Thyroid gland (tissue), 4 donors: ENCODE measurements at regions not wholly inside any gene's neighbourhood (a gene's known extent, or its start where the extent isn't known, plus 50 kb on each side); places are given as distances from the start of the nearest gene placed in this dataset.

Experiments
- POLR2A ChIP-seq, 2 donors: fragments of 450-650 bp; IDR thresholded peaks; one replicate each; pipeline ENCODE4 v1.6.1; 2017; ENCODE audit warnings: antibody characterized with exemption in 2 of 2, mild to moderate bottlenecking in 2 of 2, moderate library complexity in 1 of 2
- TF ChIP-seq, protein P1 (sequence below), 6 experiments: fragments of 200-600 bp in 3 of 6; fragments of 450-650 bp in 3 of 6; sonication (generic) in 3 of 6; IDR thresholded peaks; one replicate each; pipeline ENCODE4 v1.5.1; 2016 to 2019; ENCODE audit warnings: antibody characterized with exemption in 6 of 6, mild to moderate bottlenecking in 2 of 6, inconsistent platforms in 1 of 6, moderate library complexity in 1 of 6

DNA sequence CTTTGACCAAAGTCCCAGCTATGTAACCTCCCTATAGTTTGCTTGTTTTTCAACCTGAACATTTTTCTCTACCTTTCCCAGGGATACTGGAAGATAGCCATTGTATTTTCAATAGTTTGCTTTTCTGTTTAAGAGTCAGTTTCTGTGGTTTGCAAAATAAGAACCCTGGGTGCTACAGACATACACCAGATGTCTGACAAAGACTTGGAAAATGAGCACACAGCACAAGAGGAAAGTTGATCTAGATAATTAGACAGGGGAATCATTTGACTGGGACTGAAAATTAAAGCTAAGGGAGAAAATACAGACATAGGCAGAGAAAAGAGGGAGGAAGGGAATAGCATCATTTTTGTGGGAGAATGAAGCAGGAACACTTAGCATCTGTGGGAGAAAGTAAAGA lies 218.3 kb upstream of the CNKSR2 start:
- TF ChIP-seq, protein P1, sequence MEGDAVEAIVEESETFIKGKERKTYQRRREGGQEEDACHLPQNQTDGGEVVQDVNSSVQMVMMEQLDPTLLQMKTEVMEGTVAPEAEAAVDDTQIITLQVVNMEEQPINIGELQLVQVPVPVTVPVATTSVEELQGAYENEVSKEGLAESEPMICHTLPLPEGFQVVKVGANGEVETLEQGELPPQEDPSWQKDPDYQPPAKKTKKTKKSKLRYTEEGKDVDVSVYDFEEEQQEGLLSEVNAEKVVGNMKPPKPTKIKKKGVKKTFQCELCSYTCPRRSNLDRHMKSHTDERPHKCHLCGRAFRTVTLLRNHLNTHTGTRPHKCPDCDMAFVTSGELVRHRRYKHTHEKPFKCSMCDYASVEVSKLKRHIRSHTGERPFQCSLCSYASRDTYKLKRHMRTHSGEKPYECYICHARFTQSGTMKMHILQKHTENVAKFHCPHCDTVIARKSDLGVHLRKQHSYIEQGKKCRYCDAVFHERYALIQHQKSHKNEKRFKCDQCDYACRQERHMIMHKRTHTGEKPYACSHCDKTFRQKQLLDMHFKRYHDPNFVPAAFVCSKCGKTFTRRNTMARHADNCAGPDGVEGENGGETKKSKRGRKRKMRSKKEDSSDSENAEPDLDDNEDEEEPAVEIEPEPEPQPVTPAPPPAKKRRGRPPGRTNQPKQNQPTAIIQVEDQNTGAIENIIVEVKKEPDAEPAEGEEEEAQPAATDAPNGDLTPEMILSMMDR (IDR thresholded peaks at IDR 0.05), result no peak
- no peak for TF ChIP-seq POLR2A (IDR thresholded peaks at IDR 0.05)
